GM19395 (cell line): ENCODE measurements at regions not wholly inside any gene's neighbourhood (a gene's known extent, or its start where the extent isn't known, plus 50 kb on each side); places are given as distances from the start of the nearest gene placed in this dataset.

ENCODE experiments used
- ATAC-seq: cut with Tn5 transposase; IDR thresholded peaks from one replicate; pipeline ENCODE4 v1.9.1; 2021; ENCODE audit warnings: mild to moderate bottlenecking, moderate library complexity; ENCODE audit not compliant: unreplicated experiment

DNA sequence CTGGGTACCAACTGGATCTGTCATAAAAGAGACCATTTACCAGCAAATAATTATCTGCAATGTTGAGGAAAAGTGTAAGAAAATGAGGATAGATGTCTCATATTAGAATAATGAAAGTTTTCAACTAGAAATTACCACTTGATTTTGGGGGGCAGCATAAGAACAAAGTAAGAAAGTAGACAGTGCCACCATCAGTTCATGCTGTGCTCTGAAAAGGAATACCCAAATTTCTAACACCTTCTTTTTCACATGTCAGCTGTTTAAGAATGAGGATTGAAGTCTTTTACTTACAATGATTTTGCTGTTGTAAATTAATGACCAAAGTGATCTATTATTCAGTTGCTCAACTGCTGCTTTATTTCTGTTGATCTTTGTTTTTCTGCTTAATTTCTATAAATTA, 578.3 kb downstream of the ETV1 start:
- ATAC-seq = no peak

DNA sequence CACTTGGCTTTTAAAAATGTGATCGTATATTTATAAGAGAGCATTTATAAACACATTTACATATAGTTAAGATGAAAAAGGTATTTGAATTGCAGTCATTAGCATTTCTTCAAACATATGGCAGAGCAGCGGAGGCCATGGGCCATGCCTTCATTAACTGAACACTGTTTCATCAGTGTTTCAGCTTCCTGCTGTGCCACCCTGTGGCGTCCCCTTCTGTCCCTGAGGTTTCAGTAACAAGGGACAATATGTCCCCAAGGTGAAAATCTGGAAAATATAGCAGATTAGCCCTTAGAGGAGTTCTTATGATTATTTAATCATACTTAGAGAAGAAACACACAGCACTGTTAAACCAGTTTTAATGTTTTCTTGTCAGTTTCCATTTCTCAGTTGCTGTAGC, 577.8 kb downstream of the ETV1 start:
- no peak for ATAC-seq

DNA sequence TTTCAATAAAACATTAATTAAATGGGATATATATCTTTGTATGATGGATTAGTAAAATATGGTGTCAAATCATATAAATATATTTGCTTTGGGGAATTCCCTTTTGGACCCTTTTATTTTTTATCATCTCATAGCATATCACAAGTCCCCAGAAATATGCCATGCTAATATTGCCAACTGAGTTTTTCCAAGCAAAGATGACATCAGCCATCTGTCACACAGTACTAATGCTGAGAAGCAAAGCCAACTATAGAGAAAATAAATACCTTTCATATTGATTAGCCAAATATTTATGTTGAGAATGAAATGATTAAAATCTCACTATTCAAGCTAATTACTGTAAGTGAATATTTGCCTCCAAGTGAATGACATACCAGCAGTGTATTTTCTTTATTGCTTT, 575.3 kb downstream of the ETV1 start:
- ATAC-seq = no peak

DNA sequence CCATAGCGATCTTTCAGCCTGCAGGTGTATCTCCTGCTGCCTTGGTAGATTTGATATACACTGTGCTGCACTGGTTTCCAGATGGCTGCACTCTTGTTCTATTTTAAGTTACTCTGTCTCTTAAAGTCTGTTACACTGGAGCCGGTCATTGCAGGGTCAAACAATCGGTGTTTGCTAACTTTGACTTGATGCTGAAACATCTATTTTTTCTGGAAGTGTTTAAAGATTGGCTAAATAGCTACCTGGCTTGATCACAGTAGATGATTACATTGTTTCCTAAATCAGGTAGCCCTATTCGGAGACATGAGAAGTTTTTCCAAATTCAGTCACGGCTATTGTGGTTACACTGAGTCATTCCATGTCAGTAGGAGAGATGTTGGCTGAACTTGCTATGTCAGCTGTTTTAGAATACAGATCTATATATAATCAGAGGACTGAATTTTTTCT, 574.8 kb downstream of the ETV1 start:
- ATAC-seq = no peak

DNA sequence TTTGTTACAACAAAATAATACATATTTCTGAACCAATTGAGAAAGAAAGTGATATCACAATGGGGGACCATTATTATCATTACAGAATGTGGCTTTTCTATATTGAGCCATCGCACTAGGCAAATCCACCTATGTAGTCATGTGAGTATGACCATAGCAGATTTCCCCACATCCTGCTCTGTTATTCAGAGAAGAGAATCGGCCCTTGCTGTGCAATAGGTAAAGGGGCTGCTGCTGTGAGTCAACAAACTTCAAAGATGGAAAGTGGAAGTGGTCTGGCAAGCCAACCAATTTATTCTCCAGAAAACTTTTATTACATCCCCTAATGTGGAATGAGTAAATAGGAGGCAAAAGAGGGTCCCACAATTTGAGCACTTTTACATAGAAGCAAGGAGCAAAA, 573.4 kb downstream of the ETV1 start:
- ATAC-seq = no peak

- ATAC-seq = no peak
Measured at GRCh38 chr7:13416544-13416943, 572.9 kb downstream of the ETV1 start.

GRCh38 chr7:13420726-13421125, 568.7 kb downstream of the ETV1 start:
- no peak for ATAC-seq

GRCh38 chr7:13421776-13422175, 567.7 kb downstream of the ETV1 start:
- ATAC-seq = no peak

DNA sequence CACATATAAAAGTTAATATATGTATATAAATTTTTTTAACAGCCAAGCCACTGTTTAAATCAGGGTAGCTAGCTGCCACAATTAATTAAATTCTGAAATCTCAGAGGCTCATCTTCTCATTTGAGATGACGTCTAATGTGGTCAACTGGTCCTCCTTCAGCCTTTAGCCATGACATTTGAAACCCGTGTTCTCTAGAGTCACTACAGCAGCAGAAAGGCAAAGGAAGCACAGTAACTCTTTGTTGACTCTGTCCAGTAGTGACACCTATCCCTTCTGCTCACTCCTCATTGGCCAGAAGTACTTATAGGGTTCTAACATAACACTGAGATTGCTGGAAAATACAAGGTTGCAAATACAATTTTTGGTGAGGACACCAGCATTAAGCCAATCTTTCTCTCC, 555.5 kb downstream of the ETV1 start:
- ATAC-seq = no peak

DNA sequence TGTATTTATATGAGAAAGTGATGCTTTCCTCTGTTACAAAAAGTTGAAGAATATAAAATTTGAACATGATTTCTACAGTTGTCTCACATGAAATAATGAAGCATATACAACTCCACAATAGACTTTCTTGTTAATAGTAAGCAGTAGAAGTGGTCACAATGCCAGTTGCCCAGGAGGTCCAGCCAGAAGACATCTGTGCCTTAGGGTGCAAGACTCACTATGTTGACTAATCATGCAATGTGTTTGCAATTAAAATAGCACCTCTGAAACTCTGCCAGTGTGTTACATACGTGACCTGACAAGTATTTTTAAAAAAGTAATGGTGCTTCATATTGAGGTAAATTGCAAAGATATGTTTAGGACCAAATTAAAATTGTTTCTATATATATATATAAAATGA, 547.2 kb downstream of the ETV1 start:
- no peak for ATAC-seq

GRCh38 chr7:13447637-13448036, 541.8 kb downstream of the ETV1 start:
- ATAC-seq = no peak

- ATAC-seq = no peak
Measured at GRCh38 chr7:13448243-13448642, 541.2 kb downstream of the ETV1 start.

GRCh38 chr7:13449460-13449859, 540.0 kb downstream of the ETV1 start:
- no peak for ATAC-seq

DNA sequence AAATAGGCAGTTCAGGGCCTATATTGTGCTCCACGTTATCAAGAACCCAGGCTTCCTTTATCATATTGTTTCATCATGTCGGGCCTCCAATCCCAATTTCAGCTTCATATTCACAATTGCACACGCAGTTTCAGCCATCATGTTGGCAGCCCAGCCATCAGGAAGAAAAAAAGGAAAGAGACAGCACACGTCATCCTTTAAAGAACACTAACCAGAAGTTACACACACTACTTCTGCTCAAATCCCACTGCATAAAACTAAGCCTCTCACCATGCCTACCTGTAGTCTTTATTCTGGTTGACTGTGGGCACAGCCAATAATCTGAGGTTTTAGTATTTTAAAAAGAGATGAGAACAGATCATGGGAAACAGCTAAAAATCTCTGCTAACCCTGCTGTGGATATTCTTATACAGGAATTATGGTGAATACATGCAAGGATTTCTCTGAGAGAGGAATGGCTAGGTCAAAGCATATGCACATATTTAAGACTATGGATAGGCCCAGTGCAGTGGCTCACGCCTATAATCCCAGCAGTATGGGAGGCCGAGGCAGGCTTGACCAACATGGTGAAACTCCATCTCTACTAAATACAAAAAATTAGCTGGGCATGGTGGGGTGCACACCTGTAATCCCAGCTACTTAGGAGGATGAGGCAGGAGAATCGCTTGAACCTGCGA, 534.4 kb downstream of the ETV1 start:
- no peak for ATAC-seq

DNA sequence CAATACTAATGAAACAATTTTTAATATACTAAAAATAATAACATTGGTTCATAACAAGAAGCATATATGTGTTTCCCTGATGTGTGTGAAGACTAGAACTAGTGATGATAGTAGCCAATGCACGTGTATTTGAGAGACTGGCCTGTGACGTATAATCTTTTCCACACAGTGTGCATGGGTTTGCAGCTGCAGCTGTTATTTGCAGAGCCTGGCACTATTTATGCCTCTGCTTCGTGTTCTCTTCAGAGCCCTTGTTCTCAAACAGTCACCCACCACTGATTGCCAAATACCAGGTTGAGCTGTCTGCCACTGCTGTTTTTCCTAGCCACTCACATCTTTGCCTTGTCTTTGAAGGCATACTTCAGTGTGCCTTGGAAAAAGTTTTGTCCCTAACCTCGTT, 531.7 kb downstream of the ETV1 start:
- no peak for ATAC-seq

DNA sequence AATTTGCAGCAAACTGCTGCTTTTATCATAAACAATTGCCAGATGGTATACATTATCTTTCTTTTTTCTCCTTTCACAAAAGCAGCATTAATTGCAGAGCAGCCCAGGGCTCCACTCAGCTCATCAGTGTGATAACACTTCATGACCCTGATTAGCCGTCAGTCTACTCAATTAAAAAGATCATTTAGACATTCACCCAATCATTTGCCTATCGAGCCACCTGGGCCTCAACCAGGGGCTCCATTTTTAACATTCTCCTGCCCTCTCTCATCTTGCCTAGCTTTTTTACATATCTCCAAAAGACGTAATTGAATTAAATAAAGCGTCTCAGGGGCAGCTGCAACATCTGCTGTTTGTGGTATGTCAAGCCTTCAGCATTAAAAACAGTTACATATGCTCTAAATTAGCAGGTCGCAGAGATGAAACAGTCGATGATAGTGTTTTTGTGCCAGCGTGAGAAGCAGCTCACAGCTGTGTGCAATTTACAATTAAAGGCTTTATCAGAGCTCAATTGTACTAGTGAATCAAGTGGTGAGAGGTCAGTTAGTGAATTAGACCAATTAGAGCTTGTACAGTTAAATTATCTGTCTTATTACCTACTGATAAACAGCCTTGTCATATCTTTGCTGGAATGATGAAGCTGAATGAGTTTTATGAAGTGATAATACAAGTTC, 522.5 kb downstream of the ETV1 start:
- no peak for ATAC-seq

DNA sequence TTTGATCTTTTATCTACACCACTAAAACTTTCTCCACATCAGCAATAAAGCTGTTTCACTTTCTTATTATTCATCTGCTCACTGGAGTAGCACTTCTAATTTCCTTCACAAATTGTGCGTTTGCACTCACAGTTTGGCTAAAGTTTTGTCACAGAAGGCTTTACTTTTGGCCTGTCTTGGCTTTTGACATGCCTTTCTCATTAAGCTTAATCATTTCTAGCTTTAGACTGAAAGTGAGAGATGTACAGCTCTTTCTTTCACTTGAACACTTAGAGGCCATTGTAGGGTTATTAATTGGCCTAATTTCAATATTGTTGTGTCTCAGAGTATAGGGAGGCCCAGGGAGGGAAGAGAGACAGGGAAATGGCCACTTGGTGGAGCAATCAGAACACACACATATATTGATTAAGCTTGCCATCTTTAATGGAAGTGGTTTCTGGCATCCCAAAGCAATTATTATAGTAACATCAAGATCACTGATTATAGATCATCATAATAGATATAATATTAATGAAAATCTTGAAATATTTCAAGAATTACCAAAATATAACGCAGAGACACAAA, 512.5 kb downstream of the ETV1 start:
- ATAC-seq = no peak

GRCh38 chr7:13489386-13489785, 500.1 kb downstream of the ETV1 start:
- ATAC-seq = no peak

GRCh38 chr7:13496976-13497375, 492.5 kb downstream of the ETV1 start:
- no peak for ATAC-seq

GRCh38 chr7:13508586-13508985, 480.9 kb downstream of the ETV1 start:
- no peak for ATAC-seq

DNA sequence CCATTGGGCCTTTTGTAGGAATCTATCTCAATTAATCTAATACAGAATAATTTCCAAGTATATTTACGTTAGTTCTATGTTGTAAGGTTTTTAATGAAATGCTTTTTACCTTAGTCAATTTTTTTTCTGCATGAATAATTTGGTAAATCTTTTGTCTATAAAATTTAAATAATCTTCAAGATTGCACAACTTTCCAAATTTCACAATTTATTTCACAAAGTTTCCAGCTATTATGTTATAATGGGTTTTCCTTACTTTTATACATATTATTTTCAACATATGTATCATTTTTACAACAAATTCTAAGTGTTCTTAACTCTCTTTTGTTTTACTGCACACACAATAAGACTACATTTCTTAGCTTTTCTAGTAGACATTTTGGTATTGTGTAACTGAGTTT, 470.7 kb downstream of the ETV1 start:
- no peak for ATAC-seq

DNA sequence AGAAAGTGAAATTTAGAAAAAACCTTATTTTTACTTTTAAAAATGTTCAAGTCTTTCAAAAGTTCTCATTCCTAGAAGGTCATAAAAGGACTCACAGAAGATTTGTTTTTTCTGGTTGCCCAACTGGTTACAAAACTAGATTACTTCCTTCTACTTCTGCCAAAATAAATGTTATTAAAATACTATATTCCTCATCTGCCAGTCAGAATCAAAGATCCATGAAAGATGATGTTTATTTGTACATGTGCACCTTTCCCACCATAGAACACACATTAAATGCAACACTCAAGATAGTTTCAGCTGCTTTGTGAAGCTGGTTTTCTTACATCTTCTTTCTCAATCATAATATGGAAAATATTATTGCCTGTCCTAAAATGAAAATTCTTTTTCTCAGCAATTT, 465.4 kb downstream of the ETV1 start:
- ATAC-seq = no peak
